ENCODE measurements at regions not wholly inside any gene's neighbourhood (a gene's known extent, or its start where the extent isn't known, plus 50 kb on each side); places are given as distances from the start of the nearest gene placed in this dataset.
"Not testable (repeated sequence)": the region's sequence is repeated elsewhere in the genome, so short reads cannot be mapped to it uniquely, and the experiment has no call there.

DNA sequence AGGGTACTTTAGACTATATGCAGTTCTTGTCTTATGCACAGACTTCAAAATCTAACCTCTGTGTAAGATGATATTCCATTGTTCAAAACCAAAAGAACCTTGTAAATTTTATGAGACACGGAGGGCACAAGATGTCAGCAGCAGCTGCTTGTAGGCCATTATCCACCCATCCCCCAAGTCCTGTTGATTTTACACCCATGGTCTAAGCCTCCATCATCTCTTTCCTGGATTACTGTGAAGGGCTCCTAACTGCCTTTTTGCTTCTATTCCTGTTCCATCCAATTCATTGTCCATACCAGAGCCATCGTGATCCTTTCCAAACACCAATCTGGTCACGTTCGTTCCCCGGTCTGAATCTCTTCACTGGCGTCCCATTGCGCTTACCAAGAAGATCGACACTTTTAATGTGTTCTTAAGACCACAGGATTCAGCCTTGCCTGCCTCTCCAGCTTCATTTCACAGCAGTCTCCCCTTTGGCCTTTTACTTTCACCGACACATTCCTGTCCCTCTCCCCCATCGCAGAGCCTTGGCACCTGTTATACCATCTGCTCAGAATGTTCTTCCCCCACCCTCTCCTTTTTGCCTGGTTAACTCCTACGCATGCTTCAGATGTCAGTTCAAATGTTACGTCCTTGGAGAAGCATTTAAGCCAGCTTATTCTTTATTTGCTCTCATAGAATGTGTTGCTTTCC, 107.3 kb upstream of the POU3F1 start:
- no peak for DNase-seq (ENCODE audit: low read depth in 4 of 4, low spot score in 1 of 4)

DNA sequence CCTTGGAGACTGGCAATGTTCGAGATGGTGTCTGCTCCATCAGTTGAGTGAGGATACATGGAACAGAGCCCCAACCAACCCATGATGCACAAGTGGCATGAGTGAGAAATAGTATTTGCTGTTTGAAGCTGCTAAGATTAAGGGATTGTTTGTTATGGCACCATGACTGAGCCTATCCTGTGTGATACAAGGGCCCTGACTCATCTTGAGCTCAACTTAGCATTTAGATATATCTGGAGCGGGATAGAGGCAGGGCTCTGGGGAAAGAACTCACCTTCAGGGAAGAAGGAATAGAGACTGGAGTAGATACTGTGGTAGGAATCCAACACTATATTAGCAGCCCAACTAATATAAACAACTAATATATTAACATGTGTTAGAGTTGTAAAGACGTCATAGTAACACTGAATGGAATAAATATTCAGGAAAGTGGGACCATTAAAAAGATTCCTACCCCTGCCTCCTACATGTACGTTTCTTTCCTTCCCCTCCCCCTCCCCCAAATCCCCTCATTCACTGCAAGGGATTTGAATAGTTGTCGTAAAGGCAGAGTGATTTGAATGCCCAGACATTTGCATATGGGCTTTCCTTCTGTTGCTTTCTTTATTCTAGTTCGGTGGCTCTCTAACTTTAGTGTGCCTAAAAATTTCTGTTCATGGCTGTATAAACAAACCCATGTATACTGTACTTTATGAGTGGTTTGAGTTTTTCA, 106.6 kb upstream of the POU3F1 start:
- no peak for DNase-seq (ENCODE audit: low read depth in 4 of 4, low spot score in 1 of 4)

GRCh38 chr1:38152351-38153065, 105.9 kb upstream of the POU3F1 start:
- no peak for DNase-seq (ENCODE audit: low read depth in 4 of 4, low spot score in 1 of 4)

GRCh38 chr1:38151399-38151798, 104.8 kb upstream of the POU3F1 start:
- DNase-seq (ENCODE audit: low read depth in 4 of 4, low spot score in 1 of 4): no peak

DNA sequence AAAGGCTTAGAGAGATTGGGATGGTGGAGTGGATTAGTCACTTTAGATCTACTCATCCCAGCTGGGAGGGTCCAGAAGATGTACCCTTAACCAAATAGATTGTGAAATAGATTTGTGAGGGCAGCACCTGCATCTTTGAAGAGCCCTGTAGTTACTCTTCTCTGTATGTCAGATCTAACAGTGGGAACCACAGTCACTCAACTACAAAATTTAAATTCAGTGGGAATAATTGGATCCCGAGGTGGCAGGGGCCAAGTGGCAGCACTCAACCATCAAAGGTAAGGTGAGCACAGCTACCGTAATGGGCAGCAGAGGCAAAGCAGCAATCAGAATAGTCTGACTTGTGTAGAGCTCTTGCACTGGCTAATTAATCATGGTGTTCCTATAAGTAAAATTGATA, 99.5 kb upstream of the POU3F1 start:
- DNase-seq (ENCODE audit: low read depth in 4 of 4, low spot score in 1 of 4): not testable (repeated sequence)

- DNase-seq (ENCODE audit: low read depth in 4 of 4, low spot score in 1 of 4): no peak
Measured at GRCh38 chr1:38142606-38143005, 96.0 kb upstream of the POU3F1 start.

DNA sequence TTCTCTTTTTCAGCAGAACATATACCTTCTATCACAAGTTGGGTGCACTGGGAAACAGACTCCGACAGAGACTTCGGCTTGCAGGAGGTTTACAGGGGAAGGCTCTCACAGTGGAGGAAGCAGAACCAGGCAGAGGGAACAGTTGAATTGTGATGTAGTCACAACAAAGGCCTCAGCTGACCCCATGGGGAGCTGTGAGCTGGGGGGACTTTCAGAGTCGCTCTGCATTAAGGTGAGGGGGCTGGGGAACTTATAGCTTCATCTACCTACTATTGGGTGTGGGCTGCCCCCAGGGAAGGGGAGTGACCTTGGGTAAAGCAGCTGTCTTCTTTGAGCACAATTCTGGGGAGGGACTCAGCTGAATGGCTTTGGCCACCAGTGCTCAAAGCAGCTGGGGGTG, 94.9 kb upstream of the POU3F1 start:
- DNase-seq (ENCODE audit: low read depth in 4 of 4, low spot score in 1 of 4): no peak

DNA sequence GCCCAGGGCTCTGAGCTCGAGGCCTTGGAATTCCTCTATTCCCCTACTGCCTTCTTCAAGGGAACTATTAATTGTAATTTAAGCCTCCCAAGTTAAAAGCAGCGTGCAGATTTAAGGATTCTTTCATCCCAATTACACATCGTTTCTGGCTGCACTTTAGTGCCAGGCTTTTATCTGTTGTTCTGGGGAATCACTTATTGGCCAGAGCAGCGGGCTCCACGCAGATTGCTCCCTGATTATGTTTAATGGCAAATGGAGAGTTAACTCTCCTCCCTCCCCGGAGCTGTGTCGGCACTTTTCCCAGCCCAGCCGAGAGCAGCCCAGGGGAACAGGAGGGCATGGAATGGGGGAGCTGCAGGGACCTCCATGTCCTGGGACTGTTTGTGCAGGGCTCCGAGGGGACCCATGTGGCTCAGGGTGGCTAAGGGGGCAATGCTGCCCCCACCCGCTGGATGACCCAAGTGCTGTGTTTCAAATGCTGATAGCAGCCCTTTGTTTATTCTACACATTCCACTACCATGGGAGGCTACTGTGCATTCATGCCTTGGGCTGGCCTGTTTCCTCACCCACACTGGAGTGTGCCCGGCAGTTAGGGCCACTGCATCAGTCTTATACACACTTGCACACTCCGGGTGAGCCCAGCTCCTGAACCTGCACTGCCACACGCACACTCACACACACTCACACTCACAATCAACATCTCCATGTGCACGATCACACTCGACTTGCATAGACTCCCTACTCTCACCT, 93.3 kb upstream of the POU3F1 start:
- DNase-seq (ENCODE audit: low read depth in 4 of 4, low spot score in 1 of 4): no peak

DNA sequence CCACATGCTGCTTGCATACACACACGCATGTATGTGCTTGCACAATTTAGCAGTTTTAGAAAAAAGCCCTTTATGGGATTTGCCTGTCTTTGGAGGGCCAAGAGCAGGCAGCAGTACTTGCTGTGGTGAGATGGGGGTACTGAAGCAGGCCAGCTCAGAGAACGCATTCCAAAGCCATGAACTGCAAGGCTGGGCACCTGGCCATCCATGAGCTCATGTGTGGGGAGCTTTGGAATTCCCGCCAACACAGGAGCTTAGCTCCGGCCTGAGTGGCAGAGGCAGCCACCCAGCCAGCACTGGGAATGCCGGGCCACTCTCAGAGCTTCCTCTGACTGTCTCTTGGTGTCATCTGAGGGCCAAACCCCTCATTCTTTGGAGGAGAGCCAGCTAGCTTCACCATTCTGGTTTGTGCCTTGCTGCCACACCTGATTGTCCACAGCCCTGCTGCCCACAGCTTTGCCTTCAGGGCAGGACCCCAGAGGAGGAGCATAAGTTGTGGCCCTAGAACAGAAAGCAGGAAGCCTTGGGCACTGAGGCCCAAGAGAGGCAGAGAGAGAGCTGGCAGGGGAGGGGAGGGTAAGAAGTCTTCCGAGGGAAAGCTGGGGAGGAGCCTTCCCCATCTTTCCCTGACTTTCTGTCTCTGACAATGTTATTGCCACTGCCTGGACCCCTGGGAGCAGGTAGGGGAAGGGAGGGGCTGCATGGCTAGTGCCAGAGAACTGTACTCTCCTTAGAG, 92.1 kb upstream of the POU3F1 start:
- no peak for DNase-seq (ENCODE audit: low read depth in 4 of 4, low spot score in 1 of 4)

GRCh38 chr1:38137164-38137563, 90.6 kb upstream of the POU3F1 start:
- no peak for DNase-seq (ENCODE audit: low read depth in 4 of 4, low spot score in 1 of 4)

DNA sequence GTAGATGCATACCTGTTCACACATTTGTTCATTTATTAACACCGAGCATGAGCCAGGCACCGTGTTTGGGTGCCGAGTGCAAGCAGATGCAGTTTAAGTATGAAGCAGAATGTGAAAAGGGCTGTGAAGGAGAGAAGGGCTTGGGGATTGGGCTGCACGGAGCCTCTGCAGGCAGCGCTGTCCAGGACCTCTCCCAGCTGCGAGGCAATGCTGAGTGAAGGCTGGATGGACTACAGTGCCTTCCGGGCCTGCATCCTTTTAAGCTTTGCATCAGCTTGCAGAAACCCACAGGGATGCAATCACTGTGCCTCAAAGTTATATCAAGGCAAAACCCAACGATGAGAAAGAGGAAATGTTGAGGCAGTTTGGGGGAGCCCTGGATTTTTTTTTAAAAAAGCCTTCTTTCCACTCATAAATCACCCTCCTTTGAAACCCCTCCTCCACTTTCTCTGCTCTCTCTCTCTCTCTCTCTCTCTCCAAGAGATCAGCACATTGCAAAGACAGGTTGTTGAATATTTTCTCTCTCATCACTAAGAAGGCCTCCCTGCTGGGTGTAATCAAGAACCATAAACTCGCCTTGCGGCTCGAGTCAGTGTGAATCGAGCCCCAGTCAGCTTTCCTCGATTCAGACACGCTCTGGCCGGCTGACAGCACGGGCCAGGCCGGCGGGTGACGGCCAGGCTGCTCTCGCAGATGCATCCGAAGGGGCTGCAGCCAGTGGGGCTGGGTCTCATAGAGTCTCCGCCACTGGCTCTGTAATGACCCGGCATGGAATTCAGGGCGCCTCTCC, 89.2 kb upstream of the POU3F1 start:
- no peak for DNase-seq (ENCODE audit: low read depth in 4 of 4, low spot score in 1 of 4)

- DNase-seq (ENCODE audit: low read depth in 4 of 4, low spot score in 1 of 4): no peak
Measured at GRCh38 chr1:38134294-38134755, 87.7 kb upstream of the POU3F1 start.

- no peak for DNase-seq (ENCODE audit: low read depth in 4 of 4, low spot score in 1 of 4)
Measured at GRCh38 chr1:38133756-38134155, 87.2 kb upstream of the POU3F1 start.

DNA sequence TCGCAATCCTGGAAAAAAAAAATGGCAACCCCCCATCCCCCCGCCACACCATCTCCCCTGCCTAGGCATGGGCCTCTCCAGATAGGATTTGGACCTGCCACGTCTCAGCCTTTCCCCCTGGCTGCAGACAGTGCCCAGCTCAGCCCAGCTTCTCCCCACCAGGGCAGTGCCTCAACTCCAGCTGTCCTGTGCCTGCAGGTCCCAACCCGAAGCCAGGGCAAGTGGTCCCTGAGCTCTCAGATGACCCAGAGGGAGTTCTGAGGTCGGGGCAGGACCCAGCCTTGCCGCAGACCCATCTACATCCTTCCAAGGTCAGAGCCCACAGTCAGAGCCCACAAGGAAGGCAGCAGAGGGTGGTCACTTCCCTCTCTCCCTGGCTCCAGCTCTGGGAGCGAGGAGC, 86.7 kb upstream of the POU3F1 start:
- no peak for DNase-seq (ENCODE audit: low read depth in 4 of 4, low spot score in 1 of 4)

DNA sequence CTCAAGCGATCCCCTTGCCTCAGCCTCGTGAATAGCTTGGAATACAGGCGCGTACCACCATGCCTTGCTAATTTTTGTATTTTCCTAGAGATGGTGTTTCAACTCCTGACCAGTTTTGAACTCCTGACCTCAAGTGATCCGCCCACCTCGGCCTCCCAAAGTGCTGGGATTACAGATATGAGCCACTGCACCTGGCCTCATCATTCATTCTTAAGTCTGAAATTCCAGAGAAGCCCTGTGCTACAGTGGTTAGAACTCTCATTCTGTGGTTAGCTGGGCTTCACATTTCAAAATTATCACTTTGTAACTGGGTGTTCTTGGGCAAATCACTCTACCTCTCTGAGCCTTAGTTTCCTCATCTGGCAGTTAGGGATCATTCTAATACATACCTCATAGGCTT, 86.1 kb upstream of the POU3F1 start:
- DNase-seq (ENCODE audit: low read depth in 4 of 4, low spot score in 1 of 4): no peak

GRCh38 chr1:38131024-38131585, 84.5 kb upstream of the POU3F1 start:
- no peak for DNase-seq (ENCODE audit: low read depth in 4 of 4, low spot score in 1 of 4)

DNA sequence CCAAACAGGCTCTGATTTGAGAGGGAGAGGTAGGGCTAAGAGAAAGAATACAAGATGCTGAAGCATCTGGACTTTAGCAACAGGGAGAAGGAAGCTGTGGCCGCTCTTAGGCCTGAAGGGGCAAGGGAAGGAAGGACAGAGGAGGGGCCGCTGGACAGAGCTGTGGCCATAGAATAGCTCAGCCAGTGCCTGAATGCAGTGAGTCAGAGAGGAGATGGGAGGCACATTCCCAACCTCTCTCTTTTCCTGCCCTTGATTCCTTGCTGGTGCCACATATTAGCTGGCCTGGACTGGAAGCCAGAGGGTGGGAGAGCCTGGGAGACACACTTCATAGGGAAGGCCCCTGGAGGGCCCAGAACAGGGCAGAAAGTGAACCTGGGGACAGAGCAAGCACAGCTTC, 83.4 kb upstream of the POU3F1 start:
- no peak for DNase-seq (ENCODE audit: low read depth in 4 of 4, low spot score in 1 of 4)

DNA sequence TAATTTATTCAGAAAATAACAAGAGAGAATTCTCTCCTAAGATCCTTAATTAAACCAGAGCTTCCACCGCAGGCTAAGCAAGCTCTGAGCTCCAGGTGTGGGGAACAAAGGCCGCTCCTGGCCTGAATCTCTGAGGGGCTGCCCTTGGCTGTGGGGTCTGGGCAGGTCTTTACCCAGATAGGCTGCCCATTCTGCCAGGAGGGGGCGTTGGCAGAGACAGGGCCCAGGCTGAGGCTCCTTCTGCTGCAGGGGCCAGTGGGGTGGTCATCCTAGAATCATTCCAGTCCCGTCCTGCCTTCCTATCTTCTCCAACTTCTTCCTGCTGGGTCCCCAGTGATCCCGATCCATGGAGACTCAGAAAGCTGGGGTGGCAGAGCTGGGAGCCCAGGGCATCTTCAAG, 82.9 kb upstream of the POU3F1 start:
- no peak for DNase-seq (ENCODE audit: low read depth in 4 of 4, low spot score in 1 of 4)

- no peak for DNase-seq (ENCODE audit: low read depth in 4 of 4, low spot score in 1 of 4)
Measured at GRCh38 chr1:38128926-38129453, 82.4 kb upstream of the POU3F1 start.

Measured in stimulated activated CD4-positive, alpha-beta T cell treated with anti-CD3 and anti-CD28 coated beads, Interleukin-1b, Interleukin-23, amount 100 ng/mL, for 24 hours (primary cell).